ENCODE measurements at regions not wholly inside any gene's neighbourhood (a gene's known extent, or its start where the extent isn't known, plus 50 kb on each side); places are given as distances from the start of the nearest gene placed in this dataset.
"Not testable (repeated sequence)": the region's sequence is repeated elsewhere in the genome, so short reads cannot be mapped to it uniquely, and the experiment has no call there.

DNA sequence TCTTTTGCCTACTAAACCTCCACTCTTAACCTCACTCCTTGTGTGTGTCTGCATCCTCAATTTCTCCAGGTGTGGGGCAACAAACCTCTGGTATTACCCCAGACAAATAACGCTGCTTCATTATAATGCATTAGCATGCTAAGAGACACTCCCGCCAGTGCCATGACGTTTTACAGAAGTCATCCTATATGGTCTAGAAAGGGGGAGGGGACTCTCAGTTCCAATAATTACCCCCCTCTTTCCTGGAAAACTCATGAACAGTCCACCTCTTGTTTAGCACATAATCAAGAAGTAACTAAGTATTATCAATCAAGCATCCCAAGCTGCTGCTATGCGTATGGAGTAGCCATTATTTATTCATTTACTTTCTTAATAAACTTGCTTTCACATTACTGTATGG, 364.5 kb downstream of the TYW1 start:
- no peak for DNase-seq

GRCh38 chr7:67364441-67365017, 367.9 kb downstream of the TYW1 start:
- peak; percentile 82 for DNase-seq

- peak; percentile 84 for DNase-seq
Observed at GRCh38 chr7:67371429-67372305, 375.0 kb downstream of the TYW1 start.

DNA sequence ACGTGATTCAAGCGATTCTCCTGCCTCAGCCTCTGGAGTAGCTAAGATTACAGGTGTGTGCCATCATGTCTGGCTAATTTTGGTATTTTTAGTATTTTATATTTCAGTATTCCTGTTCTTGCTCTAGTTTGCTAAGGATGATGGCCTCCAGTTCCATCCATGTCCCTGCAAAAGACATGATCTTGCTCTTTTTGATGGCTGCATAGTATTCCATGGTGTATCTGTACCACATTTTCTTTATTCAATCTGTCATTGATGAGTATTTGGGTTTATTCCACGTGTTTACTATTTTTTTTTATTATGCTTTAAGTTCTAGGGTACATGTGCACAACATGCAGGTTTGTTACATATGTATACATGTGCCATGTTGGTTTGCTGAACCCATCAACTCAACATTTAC, 376.8 kb downstream of the TYW1 start:
- DNase-seq, result not testable (repeated sequence)

- no peak for DNase-seq
Observed at GRCh38 chr7:67375427-67375826, 378.8 kb downstream of the TYW1 start.

DNA sequence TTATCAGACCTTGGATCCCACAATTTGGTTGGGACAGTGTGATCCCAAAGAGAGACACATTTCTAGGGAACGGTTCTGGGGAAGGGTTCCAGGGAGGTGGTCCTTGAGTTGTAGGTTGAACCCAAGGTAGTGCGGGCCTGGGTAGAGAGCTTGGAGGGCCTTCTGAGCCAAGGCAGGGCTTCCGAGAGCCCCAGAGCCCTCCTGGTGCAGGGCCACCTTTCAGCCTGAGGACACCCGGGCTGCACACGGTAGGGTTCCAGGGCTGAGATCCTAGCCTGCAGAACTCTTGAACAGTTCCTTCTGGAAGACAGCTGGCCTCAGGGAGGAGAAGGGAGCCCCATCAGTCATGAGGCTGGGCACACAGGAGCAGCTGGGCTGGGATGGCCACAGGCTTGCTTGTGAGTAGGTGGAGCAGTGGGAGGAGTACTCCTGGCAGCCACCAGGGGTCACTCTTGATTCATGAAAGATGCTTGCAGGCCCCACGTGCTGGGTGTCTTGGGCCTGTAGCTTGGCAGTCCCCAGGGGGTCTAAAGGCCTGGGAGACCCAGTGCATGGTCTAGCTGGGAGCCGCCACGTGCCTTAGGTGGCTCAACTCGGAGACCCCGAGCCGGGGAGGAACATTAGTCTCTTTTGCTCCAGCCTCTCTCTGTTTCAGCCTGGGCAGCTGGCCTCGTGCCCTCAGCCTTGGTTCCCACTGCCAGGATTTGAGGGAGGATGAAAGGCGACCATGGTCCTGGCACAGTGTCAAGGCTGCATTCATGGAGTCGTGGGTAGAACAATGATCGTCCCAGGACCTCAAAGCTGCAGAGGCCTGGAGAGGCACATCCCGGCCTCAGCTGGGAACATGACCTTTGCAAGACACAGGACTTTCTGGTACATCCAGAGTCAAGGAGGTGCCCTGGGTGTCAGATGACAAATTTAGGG, 381.6 kb downstream of the TYW1 start:
- peak; percentile 71 for DNase-seq

- no peak for DNase-seq
Observed at GRCh38 chr7:67380326-67380725, 383.7 kb downstream of the TYW1 start.

GRCh38 chr7:67380858-67381257, 384.2 kb downstream of the TYW1 start:
- no peak for DNase-seq

- no peak for DNase-seq
Observed at GRCh38 chr7:67387851-67388250, 391.2 kb downstream of the TYW1 start.

DNA sequence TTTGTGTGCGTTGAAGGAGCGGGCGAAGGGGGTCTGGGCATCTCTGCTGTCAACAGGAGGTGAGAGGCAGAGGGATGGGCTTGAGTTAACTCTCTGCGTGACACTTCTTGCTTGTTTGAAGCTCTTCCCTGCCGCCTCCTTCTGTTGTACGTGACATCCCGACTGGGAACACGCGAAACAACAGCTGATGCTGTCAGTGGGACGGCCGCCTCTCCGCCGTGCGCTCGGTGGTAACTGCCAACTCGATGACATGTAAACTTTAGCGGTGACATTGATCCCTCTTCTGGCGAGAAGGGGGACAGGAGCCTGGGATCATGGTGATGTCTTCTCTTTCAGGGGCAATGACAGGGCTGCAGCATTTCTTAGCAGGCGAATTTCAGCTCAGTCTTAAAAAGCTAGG, 394.5 kb downstream of the TYW1 start:
- DNase-seq, result no peak

DNA sequence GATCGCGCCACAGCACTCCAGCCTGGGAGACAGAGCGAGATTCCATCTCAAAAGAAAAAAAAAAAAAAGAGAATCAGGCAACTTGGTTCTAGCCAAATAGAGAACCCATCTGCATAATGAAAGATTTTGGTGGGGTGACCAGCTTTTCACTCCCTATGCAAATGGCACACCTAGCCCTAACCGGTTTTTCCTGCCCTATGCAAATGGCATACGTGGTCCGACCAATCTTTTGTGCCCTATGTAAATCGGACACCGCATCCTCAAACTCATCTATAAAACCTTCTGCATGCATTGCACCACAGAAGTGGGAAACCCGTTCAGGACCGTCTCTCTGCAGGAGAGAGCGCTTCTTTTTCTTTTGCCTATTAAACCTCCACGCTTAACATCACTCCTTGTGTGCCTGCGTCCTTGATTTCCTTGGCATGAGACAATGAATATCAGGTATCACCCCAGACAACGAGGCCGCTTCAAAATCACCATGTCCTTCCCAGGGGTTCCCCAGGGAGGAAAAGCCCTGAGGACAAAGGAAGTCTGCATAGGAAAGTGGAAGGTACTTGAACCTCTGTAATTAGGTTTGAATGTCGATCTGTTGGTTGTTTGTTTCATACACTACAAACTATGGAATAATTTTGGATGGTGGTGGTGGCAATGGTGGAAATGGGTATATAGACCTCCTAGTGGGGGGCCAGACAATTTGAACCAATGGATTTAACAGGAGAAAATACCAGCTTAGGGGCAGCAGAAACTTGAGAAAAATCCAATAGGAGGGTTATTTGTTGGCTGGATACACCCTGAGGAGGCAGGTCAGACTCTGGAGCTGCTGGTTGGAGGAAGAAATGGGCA, 396.2 kb downstream of the TYW1 start:
- peak; percentile 36 for DNase-seq

DNA sequence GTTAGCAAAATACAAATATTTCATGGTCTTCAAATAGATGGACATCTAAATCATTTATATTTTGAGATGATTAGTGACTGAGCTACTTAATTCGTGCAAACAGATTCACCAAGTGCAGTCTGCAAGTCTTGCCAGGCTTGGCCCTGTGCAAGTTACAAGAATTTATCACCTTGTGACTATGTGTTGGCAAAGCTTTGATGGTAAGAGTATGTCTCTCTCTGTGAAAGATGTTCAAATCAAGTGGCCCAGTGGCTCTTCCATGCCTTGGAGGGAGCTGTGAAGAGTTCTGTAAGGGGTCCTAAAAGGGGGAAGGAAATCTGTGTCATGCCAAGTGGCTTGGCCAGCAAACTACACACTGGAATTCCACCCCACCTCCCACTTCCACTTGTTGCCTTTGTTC, 397.3 kb downstream of the TYW1 start:
- DNase-seq, result no peak

DNA sequence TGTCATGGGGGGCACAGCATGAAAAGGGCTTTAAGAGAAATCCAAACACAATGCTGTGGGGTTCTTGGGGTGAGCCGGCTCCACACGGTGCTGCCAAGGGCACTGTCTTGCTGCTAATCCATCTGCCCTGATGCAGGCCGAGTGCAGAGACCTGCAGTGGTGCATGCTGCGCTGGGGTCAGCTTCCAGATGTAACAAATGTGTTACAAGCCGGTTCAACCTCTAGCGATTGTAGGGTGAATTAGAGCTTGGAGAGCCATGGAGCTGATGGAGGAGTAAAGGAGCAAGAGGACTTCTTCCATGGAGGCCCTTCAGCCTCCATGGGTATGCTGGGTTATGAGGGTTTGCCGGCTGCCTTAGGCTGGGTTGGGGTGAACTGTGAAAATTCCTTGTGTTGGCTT, 402.3 kb downstream of the TYW1 start:
- DNase-seq, result no peak

- no peak for DNase-seq
Observed at GRCh38 chr7:67401492-67401891, 404.9 kb downstream of the TYW1 start.

GRCh38 chr7:67402280-67402679, 405.6 kb downstream of the TYW1 start:
- no peak for DNase-seq

DNA sequence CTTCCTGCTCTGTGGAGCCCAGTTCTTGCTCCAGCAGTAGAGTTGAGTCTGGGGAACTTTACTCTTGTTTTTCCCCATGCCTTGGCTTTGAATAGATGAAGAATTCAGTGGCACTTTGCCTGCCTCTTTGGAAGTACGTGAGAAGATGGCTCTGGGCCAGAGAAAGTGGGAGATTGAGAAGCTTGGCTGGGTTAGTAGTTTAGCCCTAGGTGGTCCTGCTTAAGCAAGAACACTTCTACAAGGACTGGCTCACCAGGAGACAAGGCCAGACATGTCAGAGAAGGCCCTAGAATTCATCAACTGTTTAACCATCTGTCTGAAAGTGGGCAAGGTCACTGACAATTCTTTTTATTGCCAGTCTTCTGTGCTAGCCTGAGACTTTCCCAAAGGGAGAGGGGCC, 410.3 kb downstream of the TYW1 start:
- DNase-seq, result peak; percentile 71

- peak; percentile 10 for DNase-seq
Observed at GRCh38 chr7:67407392-67408071, 410.9 kb downstream of the TYW1 start.

- DNase-seq, result no peak
Observed at GRCh38 chr7:67408109-67408508, 411.5 kb downstream of the TYW1 start.

GRCh38 chr7:67413670-67414069, 417.0 kb downstream of the TYW1 start:
- DNase-seq, result peak; percentile 90

- no peak for DNase-seq
Observed at GRCh38 chr7:67414858-67415257, 418.2 kb downstream of the TYW1 start.

GRCh38 chr7:67422601-67423000, 426.0 kb downstream of the TYW1 start:
- no peak for DNase-seq

- DNase-seq, result peak; percentile 79
Observed at GRCh38 chr7:67423065-67423464, 426.4 kb downstream of the TYW1 start.

All from NCI-H345 (cell line).